ENCODE measurements at regions not wholly inside any gene's neighbourhood (a gene's known extent, or its start where the extent isn't known, plus 50 kb on each side); places are given as distances from the start of the nearest gene placed in this dataset.

DNA sequence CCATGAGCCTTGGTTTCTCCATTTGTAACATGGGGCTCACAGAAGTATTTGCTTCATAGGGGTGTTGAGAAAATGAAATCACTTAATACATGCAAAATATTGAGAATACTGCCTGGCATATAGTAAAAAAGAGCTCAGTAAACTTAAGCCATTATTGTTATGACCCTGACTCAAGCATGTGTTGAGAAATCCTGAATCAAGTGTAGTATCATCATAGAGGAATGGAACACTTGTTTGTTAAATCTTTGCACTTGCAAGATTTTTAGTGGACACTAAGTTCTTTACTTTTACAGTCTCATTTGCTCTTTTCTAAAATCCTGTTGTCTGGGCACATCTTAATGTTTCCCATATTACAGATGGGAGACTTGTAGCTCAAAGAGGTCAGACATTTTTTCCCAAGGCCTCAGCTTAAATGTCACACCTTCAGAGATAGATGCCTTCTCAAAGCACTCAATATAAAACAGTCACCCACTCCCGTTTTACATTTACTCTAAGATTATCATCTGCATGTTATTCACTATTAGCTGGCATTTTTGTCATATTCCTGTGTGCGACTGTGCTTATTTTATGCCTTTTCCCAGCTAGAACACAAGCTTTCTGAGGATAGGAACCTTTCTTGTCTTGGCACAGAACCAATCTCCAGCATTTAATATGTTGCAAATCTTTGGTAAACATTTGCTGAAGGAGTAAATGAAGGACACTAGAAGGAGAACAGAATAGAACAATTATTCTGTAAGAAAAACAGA, 250.0 kb upstream of the TNC start:
- DNase-seq (ENCODE audit: low read depth), result no peak

GRCh38 chr9:115369322-115369957, 251.5 kb upstream of the TNC start:
- DNase-seq (ENCODE audit: low read depth), result no peak

- DNase-seq (ENCODE audit: low read depth), result peak; percentile 23
These were observed 255.2 kb upstream of the TNC start for GRCh38 chr9:115373000-115373709.

DNA sequence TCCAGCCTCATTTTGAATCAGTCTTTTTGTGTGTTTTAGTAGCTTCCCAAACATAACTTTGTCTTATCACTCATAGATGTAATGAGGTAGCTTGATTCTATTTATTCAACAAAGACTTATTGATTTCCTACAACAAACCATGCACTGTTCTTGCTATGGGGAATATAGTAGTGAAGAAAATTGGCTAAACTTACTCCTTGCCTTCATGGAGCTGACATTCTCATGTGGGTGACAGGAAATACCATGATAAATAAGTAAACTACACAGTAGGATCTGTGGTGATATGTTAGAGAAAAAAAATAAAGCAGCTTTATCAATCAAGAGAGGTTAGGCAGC, 255.7 kb upstream of the TNC start:
- DNase-seq (ENCODE audit: low read depth), result no peak

- no peak for DNase-seq (ENCODE audit: low read depth)
These were observed 256.8 kb upstream of the TNC start for GRCh38 chr9:115374724-115375268.

DNA sequence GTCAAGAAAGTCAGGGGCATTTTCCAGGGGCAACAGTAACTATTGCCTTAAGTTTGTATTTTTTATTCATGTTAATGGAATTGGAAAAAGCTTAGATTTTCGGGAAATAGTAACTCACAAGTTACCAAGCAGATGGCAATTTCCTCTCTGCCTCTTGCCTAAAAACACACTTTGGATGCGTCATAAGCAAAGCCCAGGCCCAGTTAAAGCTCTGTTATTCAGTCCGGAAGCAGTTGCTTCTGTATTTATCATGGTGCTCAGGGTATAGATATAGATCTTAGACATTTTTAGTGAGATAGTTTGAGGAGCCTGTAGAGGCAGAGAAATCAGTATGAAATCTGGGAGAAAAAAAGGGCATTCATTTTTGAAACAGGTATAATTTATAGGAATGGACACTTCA, 260.3 kb upstream of the TNC start:
- DNase-seq (ENCODE audit: low read depth), result no peak

DNA sequence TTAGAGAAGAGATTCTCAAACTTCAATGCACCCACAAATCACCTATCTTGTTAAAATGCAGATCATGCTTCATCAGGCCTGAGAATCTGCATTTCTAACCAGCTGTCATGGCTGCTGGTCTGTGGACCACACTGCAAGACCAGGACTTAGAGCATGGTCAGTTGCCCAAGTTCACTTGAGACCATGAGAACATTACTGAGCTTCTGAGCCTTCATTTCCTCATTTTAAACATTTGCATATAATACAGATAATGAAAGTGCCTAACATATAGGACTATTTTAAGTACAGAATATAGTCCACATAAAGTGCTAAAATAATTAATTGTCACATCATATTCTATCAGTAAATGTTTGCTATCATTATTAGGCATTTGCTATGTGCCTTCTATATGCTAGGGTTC, 260.8 kb upstream of the TNC start:
- DNase-seq (ENCODE audit: low read depth), result no peak

- no peak for DNase-seq (ENCODE audit: low read depth)
These were observed 261.8 kb upstream of the TNC start for GRCh38 chr9:115379719-115380118.

GRCh38 chr9:115382865-115383264, 264.9 kb upstream of the TNC start:
- DNase-seq (ENCODE audit: low read depth), result no peak

DNA sequence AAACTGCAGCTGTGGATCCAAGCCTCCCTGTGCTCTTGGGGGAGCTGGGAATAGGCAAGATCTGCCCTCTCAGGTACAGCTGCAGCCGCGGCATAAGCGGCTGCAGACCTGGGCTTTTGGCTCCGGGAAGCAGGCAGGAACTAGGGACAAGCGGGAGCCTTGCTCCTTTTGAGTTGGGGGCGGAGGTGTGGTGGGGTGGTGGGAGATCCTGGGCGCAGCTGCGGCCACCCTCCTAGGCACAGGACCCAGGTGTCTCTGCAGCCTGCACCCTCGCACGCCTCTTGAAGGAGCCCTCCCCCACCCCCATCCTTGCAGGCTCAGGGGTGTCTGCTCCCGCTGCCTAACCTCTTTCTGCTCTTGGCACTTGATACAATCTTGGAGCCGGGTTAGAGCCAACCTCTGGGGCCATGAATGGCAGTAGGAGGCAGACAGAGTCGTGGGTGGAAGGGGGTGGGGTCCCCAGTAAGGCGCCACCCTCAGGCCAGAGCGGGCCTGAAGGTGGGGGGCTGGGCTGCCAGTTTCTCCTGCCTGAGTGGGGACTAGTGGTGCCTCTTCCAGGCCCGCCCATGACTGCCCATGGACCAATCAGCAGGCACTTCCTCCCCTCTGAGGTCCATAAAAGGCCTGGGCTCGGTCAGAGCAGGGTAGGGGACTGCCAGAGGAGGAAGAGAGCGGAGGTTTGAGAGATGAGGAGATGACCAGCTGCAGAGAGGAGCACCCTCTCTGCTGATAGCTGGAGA, 267.6 kb upstream of the TNC start:
- DNase-seq (ENCODE audit: low read depth), result no peak

DNA sequence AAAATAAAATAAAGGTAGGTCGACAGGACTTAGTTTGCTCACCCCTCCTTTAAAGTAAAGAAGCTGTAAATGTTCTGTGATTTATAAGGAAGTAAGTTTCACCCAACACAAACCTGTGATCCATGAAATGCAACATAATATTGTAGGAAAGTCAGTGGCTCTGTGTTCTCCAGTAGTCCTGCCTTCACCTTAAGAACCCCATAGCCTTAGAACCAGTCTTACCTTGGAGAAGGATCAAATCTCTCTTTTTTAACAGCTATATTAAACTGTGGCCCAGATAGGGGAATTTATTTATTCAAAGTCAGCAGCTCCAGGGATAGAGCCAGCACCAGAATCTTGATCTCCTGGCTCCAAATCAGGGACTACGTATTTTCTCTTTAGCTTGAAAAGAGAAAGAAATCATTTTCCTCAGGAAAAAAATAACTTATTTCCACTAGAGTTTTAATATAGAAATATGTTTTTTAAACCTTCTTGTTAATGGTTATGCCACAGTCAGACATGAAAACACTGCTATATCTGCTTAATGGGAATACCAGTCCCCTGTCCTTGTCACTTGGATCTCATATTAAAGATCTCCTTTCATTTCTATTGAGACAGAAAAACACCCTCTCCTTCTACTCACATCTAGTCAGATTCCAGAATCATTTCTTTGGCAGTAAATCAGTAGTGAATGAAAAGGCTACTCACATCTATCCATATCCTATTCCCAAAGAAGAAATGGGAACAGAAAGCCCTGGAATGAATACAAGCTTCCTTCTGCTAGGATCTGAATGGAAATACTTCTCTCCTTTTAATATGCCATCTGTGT, 269.2 kb upstream of the TNC start:
- no peak for DNase-seq (ENCODE audit: low read depth)

DNA sequence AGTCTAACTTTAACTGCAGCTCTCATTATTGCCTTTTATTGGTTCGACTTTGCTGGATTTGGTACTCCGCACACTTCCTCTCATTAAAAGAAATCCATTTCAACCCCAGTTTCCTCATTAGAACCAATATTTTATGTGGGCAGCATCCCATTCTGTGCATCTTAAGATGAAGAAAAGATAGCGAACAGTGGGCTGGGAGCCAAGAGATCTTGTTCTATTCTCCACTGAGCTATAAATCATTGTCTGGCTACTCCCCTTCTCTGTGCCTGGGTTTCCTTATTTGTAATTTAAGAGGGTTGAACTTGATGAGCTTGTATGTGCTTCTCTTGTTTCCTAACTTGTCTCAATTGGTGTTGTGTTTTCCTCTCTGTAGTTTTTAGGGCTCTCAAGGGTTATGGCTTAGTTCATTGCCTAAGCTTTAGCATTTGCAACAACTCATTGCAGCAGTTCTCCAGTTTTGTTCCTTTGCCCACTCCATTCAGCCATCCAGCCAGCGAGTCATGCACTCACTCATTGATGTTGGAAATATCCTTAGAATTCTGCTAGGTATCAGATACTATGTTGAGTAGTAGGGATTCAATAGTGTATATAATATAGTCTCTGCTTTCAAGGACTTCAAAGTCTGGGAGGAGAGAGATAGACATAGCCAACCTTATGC, 273.3 kb upstream of the TNC start:
- DNase-seq (ENCODE audit: low read depth), result no peak

DNA sequence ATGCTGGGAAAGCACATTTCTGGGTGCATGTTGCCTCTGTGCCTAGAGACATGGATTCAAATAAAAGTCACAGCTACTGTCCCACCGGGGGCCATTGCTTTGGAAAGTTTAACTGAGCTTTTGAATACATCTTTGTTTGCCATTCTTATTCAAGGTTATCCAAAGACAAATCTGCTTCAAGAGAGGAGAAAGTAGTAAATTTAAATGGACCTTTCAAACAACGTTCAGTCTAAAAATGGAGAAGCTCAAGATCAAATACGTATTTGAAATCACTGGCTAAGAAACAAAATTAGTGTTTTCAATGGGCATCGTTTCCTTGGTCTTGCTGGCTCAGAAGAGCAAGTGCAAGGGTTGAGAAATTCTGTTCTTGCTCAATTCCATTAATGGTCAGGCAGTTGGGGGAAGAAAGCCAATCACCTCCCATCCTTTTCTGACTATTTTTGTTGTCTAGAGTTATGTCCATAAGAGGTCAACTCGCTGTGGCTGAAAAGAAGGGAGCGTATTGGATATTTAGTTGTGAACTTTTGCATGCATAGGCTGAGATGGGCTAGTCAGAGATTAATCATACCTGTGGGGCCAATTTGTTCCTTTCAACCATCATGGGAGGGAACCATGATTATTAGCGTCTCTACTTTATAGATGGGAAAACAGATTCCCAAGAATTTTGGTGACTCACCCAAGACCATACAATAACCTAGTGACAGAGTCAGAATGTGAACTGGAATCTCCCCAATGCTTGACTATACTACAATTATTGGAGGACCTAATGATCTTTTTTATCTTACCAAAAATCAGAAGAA, 276.2 kb upstream of the TNC start:
- DNase-seq (ENCODE audit: low read depth), result no peak

DNA sequence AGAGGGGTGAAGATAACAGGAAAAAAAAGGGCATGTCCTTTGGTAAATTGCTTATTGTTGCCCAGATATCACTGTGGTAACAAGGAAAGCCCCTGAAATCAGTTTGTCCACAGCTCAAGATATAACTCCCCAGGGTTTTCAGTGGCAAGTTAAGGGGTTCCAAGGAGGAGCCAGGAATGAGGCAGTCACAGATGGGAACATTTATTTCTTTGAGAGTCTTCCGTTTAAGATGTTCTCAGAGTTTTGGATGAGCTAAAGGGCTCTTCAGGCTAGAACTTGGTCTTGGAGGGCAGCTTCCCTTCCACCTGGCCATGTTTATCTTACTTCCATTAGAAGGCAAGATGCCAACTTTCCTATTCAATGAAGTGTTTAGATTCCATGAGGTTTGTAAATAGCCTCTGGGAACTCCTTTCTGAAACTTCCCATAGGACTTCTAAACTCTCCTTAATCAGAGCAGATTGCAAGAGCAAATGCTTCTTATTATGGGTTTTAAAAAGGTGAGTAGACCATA, 277.6 kb upstream of the TNC start:
- no peak for DNase-seq (ENCODE audit: low read depth)

GRCh38 chr9:115396071-115396529, 278.1 kb upstream of the TNC start:
- no peak for DNase-seq (ENCODE audit: low read depth)

GRCh38 chr9:115397591-115398312, 279.8 kb upstream of the TNC start:
- no peak for DNase-seq (ENCODE audit: low read depth)

GRCh38 chr9:115398313-115398650, 280.3 kb upstream of the TNC start:
- no peak for DNase-seq (ENCODE audit: low read depth)

DNA sequence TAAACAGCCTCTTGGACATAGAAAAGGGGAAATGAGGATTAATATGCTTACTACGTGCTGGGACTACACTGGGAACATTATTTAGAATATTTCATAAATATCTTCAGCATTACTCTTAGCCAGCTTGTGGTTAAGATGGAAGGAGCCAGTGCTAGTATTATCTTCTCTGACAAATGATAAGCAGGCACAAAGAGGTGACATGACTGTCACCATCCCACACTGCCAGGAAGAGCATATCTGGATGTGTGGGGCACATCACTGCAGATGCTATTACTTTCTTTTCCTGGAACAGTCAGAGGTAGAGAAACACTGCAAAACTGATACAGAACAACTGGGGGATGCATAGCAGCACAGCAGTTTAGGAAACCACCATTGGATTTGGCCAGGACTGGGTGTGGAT, 281.0 kb upstream of the TNC start:
- no peak for DNase-seq (ENCODE audit: low read depth)

DNA sequence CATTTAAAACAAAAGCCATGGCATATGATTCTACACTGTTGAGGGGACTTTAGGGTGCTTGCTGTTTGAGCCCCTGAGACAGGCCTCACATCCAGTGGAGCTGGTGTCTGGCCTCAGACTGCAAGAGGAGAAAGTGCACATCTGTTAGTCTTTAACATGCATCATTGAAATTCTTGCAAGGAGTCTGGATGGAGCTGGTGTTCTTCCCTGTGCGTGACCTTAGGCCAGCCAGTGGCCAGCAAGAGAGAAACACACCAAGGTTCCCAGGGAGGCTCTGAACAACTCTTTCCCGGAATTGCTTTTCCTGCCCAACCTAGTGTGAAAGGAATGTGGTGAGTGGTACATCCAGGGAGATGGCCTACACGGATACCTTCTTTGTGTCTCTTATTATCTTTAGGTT, 282.8 kb upstream of the TNC start:
- DNase-seq (ENCODE audit: low read depth), result no peak
